Fibroblast of the aortic adventitia (primary cell): ENCODE measurements at regions not wholly inside any gene's neighbourhood (a gene's known extent, or its start where the extent isn't known, plus 50 kb on each side); places are given as distances from the start of the nearest gene placed in this dataset.
"Not testable (repeated sequence)": the region's sequence is repeated elsewhere in the genome, so short reads cannot be mapped to it uniquely, and the experiment has no call there.

Experiments
- DNase-seq: peaks from one replicate; pipeline ENCODE4 v3.0.0-alpha.2; 2010; ENCODE audit warnings: low read depth
- H3K4me3 ChIP-seq: 2 replicates; pipeline ENCODE4 v1.5.1; 2011; ENCODE audit warnings: low read depth, mild to moderate bottlenecking, control low read depth, low read length, moderate library complexity
- TF ChIP-seq, protein P1 (sequence below): IDR thresholded peaks from 2 replicates; pipeline ENCODE4 v1.5.1; 2011; ENCODE audit warnings: mild to moderate bottlenecking, low read length, control low read depth, inconsistent platforms; ENCODE audit not compliant: insufficient read depth

DNA sequence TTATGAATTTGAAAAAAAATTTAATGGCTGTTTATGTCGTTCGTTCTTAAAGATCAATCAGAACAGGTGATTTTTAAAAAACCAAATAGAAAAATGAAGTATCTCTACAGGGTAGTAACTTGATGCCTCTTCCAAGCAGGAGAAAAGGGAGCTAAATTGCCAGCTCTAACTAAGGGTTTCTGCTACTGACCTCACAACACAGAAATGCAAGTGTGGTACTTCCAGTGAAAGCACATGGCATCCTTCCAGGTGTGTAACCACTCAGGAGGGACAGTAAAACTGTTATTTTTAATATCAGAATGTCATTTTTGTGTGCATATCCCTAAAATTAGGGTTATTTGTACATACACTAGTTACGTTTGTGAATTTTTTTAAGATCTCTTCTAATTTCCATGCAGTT is 116.8 kb upstream of the ZCCHC13 start:
- no peak overlapping the region for H3K4me3 ChIP-seq
- DNase-seq: peak; percentile 3
- TF ChIP-seq, protein P1, sequence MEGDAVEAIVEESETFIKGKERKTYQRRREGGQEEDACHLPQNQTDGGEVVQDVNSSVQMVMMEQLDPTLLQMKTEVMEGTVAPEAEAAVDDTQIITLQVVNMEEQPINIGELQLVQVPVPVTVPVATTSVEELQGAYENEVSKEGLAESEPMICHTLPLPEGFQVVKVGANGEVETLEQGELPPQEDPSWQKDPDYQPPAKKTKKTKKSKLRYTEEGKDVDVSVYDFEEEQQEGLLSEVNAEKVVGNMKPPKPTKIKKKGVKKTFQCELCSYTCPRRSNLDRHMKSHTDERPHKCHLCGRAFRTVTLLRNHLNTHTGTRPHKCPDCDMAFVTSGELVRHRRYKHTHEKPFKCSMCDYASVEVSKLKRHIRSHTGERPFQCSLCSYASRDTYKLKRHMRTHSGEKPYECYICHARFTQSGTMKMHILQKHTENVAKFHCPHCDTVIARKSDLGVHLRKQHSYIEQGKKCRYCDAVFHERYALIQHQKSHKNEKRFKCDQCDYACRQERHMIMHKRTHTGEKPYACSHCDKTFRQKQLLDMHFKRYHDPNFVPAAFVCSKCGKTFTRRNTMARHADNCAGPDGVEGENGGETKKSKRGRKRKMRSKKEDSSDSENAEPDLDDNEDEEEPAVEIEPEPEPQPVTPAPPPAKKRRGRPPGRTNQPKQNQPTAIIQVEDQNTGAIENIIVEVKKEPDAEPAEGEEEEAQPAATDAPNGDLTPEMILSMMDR: no peak

DNA sequence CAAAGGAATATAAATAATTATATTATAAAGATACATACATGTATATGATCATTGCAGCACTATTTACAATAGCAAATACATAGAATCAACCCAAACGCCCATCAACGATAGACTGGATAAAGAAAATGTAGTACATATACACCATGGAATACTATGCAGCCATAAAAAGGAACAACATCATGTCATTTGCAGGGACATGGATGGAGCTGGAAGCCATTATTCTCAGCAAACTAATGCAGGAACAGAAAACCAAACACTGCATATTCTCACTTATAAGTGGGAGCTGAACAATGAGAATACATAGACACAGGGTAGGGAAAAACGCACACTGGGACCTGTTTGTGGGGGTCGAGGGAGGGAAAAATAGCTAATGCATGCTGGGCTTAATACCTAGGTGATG is 120.9 kb upstream of the ZCCHC13 start:
- not testable (repeated sequence) for DNase-seq, H3K4me3 ChIP-seq

DNA sequence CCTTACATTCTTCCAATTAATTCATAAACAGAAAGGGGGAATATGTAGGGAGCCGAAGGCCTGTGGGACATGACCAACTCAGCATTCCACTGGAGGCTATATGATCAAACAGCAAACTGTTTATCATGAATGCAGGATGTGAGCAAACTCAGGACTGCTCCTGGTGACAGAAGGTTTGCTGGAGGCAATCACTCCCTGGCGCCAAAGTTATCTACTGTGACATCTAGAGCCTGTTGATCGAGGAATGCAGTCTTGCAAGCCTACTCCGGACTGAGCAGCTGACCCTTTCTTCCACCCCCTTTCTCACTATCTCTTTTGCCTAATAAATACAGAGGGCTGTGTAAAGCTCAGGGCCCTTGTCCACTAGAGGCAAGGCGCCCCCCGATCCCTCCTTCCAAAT is 122.0 kb upstream of the ZCCHC13 start:
- DNase-seq, H3K4me3 ChIP-seq: not testable (repeated sequence)

DNA sequence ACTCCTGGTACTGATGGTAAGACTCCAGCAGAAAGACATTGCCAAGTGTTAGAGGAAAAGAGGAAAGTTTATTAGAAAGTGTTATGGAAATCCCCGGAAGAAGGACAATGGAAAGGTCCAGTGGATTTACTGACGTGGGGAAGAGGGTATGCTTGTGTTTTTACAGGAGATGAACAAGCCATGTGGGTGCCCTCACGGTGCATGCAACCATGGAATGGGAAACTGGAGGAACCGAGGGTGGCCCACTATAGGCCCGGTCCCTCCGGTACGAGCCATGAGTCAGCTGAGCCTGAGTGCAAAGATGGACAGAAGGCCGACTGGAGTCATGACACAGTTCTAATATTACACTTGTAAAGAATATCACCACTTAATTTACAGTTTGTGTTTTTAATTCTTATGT is 123.3 kb upstream of the ZCCHC13 start:
- no peak overlapping the region for H3K4me3 ChIP-seq
- TF ChIP-seq, protein P1: no peak

DNA sequence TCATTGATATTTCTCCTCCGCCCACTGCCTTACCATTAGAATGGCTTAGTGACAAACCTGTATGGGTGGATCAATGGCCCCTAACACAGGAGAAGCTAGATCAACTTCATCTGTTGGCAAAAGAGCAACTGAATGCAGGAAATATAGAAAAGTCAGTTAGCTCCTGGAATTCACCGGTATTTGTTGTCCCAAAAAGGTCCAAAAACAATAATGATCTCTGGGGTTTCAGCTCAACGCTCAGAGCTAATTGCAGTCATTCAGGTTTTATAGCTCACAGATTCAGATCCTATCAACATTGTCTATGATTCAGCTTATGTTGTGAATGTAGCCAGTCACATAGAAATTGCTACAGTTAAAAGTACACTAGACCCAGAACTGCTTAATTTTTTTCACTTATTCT is 124.0 kb upstream of the ZCCHC13 start:
- H3K4me3 ChIP-seq: no peak overlapping the region
- DNase-seq: no peak
- TF ChIP-seq, protein P1: no peak

More for the DNA sequence above, 123.3 kb upstream of the ZCCHC13 start:
- DNase-seq: no peak

DNA sequence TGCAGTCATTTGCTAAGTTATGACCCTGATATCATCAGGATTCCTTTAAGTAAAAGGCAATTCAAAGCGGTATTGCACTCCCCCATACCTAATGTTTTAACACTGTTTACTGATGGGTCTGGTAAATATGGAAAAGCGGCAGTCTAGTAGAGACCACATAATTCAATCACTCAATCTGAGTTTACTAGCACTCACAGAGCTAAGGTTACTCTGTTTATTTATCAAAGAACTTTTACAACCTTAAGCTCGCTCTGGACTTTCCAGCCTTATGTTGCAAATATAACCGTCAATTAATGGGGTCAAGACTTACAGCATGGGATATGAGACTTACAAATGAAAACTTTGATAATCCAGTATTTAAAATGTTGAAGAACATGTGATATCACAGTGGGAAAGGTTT is 124.5 kb upstream of the ZCCHC13 start:
- H3K4me3 ChIP-seq: no peak overlapping the region
- TF ChIP-seq, protein P1: no peak
- no peak for DNase-seq

DNA sequence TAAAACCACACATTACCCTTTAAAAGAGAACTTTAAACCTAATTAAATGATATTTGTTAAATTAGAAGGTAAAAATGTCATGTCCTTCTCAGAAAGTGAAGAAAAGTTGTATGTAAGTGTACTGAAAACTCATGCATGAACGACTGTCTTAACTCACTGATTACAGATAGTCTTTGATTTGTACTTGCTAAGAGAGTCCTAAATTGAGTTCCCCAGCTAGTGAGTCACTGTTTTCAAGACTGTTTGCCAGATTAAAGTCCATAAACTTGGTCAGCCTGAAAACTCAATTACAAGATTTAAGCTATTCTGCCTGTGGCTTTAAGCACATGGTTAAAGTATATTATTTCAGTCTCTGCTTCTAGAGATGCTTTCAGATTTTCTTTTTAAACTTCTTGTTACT is 124.9 kb upstream of the ZCCHC13 start:
- H3K4me3 ChIP-seq: no peak overlapping the region
- DNase-seq: peak; percentile 59
- TF ChIP-seq, protein P1: no peak

DNA sequence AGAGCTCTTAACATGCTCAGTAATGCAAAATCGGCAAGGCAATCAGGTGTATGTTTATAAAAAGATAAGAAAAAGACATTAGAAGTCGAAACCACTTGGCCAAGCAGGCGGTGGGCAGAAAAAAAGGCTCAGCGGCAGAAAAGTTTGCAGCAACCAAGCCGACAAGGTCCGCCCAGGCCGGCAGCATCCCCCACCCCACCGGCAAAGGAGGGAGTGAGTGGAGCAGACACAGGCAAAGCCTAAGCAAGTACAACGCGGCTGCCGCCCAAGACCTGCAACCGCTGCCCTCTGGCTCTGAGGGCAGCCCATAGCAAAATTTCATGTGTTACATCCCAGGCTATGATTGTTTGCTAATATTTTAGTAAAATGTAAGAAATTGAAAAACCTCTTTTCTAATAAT is 125.4 kb upstream of the ZCCHC13 start:
- no peak for DNase-seq
- H3K4me3 ChIP-seq: no peak overlapping the region
- TF ChIP-seq, protein P1: no peak
